Gastrocnemius medialis (tissue), 4 donors: ENCODE measurements at regions not wholly inside any gene's neighbourhood (a gene's known extent, or its start where the extent isn't known, plus 50 kb on each side); places are given as distances from the start of the nearest gene placed in this dataset.

Experiments used
- CTCF ChIP-seq, 5 experiments: fragments of 450-650 bp in 3 of 5; fragments of 200-600 bp in 2 of 5; sonication (generic) in 2 of 5; IDR thresholded peaks in 4 of 5; conservative IDR thresholded peaks in 1 of 5; 1 replicate in 4 of 5; 2 replicates in 1 of 5; pipeline ENCODE4 v1.5.1; 2016 to 2019; ENCODE audit warnings: antibody characterized with exemption in 5 of 5, mild to moderate bottlenecking in 3 of 5, moderate library complexity in 3 of 5
- POLR2A ChIP-seq, 2 donors: fragments of 450-650 bp; IDR thresholded peaks; one replicate each; pipeline ENCODE4 v1.6.1; 2017; ENCODE audit warnings: antibody characterized with exemption in 2 of 2, mild to moderate bottlenecking in 2 of 2, moderate library complexity in 2 of 2

GRCh38 chr12:124383028-124383427 lies 88.1 kb downstream of the RFLNA start:
- TF ChIP-seq CTCF (IDR thresholded peaks at IDR 0.05 in 4 of 5, conservative IDR thresholded peaks at IDR 0.05 in 1 of 5) (no peak), POLR2A (IDR thresholded peaks at IDR 0.05) (no peak)
